Skeletal muscle satellite cell (primary cell): ENCODE measurements at regions not wholly inside any gene's neighbourhood (a gene's known extent, or its start where the extent isn't known, plus 50 kb on each side); places are given as distances from the start of the nearest gene placed in this dataset.

Source experiments
- H3K27me3 ChIP-seq: 2 replicates; pipeline ENCODE4 v1.7.0; 2013; ENCODE audit warnings: low read length; ENCODE audit not compliant: control insufficient read depth, insufficient read depth
- H3K36me3 ChIP-seq: 2 replicates; pipeline ENCODE4 v1.7.0; 2013; ENCODE audit warnings: mild to moderate bottlenecking, control low read depth, low read length; ENCODE audit not compliant: insufficient read depth
- H3K4me1 ChIP-seq: 2 replicates; pipeline ENCODE4 v1.7.0; 2013; ENCODE audit warnings: low read length; ENCODE audit not compliant: control insufficient read depth, insufficient read depth
- H3K4me2 ChIP-seq: 2 replicates; pipeline ENCODE4 v1.7.0; 2013; ENCODE audit warnings: mild to moderate bottlenecking, low read length
- H3K4me3 ChIP-seq: 2 replicates; pipeline ENCODE4 v1.7.0; 2013; ENCODE audit warnings: low read length
- H3K9ac ChIP-seq: 2 replicates; pipeline ENCODE4 v1.7.0; 2013; ENCODE audit warnings: mild to moderate bottlenecking, low read depth, low read length, moderate library complexity
- H3K9me3 ChIP-seq: replicated peaks from 2 replicates; pipeline ENCODE4 v1.7.0; 2013; ENCODE audit warnings: mild to moderate bottlenecking, control low read depth, low read length

DNA sequence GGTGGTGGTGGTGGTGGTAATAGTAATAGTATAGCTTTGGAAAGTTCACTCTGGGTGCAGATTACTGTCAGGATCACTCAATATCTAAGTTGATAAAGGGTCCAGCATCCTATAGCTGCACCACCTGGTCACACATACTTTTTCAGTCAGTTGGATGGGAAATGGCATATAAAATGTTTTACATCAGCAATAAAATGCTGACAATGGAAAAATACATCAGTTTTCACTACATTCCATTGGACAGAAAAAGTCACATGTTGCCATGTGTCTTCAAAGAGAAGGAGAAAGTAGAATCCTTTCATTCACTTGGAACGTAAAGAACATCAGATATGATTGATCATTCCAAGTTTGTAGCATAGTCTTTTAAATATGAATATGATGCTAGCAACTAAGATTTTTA lies 481.4 kb downstream of the SLITRK6 start:
- no peak overlapping the region for H3K4me3 ChIP-seq
- no peak overlapping the region for H3K4me2 ChIP-seq
- H3K9ac ChIP-seq, result no peak overlapping the region
- no peaks in the 10 kb centered on the region for H3K9me3 ChIP-seq
- no peaks in the 10 kb centered on the region for H3K27me3 ChIP-seq
- no peaks in the 10 kb centered on the region for H3K4me1 ChIP-seq
- H3K36me3 ChIP-seq, result no peaks in the 10 kb centered on the region

DNA sequence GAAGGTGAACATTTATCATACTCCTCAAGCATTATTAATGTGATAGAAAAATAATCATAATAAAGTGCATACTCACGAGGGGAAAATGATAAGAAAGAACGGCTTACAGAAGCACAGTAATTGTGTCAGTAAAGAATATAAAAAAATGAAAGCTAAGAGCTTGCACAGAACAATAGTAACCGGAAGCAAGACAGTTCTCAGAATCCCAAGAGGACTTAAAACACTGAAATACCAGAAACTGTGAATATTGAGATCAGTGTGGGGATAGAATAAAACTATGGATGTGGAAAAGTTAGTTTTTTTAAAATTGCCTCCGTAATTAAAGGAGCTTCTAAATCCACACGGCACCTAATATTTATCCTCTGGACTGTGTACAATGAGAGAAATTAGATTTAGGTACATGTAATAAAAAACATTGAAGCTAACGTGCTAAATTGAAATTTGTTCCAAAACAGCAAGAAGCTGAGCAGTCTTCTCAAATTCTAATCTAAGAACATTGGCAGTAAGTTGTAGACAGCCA lies 482.7 kb downstream of the SLITRK6 start:
- Histone ChIP-seq H3K9ac (no peak overlapping the region), H3K4me2 (no peak overlapping the region), H3K36me3 (no peaks in the 10 kb centered on the region), H3K27me3 (no peaks in the 10 kb centered on the region), H3K4me3 (no peak overlapping the region), H3K4me1 (no peaks in the 10 kb centered on the region), H3K9me3 (no peaks in the 10 kb centered on the region)

DNA sequence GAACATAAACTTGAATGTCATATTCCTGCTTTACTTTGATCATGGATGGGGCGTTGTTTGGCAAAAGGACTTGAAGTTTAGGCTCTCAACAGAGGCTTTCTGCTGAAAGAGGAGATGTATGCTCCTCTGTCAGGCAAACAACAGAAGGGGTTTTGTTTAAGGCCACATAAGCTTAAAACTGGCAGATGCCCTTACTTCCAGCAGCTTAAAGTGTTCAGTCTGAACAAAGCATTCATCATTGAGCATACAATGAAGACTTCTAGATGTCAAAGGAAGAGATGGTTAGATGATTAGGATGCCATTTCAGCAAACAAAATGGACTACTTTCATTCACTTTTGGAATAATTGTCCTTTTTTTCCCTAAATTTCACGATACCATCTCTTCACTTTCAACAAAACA lies 484.5 kb downstream of the SLITRK6 start:
- H3K27me3 ChIP-seq, result no peaks in the 10 kb centered on the region
- H3K36me3 ChIP-seq, result no peaks in the 10 kb centered on the region
- no peak overlapping the region for H3K9ac ChIP-seq
- H3K9me3 ChIP-seq, result no peaks in the 10 kb centered on the region
- no peak overlapping the region for H3K4me2 ChIP-seq
- no peaks in the 10 kb centered on the region for H3K4me1 ChIP-seq
- H3K4me3 ChIP-seq, result no peak overlapping the region

- no peak overlapping the region for H3K4me3 ChIP-seq
- no peaks in the 10 kb centered on the region for H3K36me3 ChIP-seq
- H3K9me3 ChIP-seq, result no peaks in the 10 kb centered on the region
- no peak overlapping the region for H3K9ac ChIP-seq
- no peaks in the 10 kb centered on the region for H3K4me1 ChIP-seq
- H3K4me2 ChIP-seq, result no peak overlapping the region
- no peaks in the 10 kb centered on the region for H3K27me3 ChIP-seq
Observed at GRCh38 chr13:85313761-85314503, 485.3 kb downstream of the SLITRK6 start.

DNA sequence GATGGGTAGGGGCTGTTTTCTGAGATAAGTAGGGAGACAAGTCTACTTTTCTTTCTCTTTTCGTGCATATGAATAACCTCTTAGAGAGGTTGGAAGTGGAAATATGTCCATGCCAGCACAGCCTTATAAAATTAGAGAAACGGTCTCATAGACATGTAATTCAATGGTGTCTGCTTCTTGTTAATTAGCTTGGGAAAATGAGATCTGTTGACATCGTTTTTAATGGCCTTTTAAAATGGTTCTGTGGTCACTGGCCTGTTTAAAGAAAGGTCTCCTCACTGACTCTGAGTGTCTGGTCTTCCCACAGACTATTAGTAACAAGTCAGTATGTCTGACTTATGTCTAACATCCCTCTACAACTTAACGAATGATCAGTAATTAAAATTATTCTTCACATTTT lies 487.1 kb downstream of the SLITRK6 start:
- Histone ChIP-seq H3K4me3 (no peak overlapping the region), H3K9ac (no peak overlapping the region), H3K9me3 (peaks cover 5% of the 10 kb centered on the region), H3K27me3 (no peaks in the 10 kb centered on the region), H3K4me2 (no peak overlapping the region), H3K4me1 (no peaks in the 10 kb centered on the region), H3K36me3 (no peaks in the 10 kb centered on the region)

DNA sequence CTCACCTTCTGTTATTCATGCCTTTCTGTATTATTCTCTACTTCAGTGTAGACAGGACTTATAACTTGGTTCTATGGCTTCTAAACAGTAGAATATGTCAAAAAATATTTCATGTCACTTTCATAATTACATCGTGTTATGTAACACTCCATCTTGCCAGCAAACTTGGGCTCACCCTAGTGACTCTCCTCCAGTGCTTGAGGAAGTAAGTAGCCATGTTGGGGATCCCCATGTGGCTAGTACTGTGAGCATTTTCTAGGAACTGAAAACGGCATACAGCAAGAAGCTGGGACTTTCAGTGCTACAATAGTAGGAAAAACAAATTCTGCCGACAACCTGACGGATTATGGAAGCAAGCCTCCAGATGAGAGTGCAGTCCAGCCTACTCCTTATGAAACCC lies 495.6 kb downstream of the SLITRK6 start:
- Histone ChIP-seq H3K4me2 (no peak overlapping the region), H3K9ac (no peak overlapping the region), H3K4me1 (no peaks in the 10 kb centered on the region), H3K9me3 (peaks cover 8% of the 10 kb centered on the region), H3K27me3 (no peaks in the 10 kb centered on the region), H3K4me3 (no peak overlapping the region), H3K36me3 (no peaks in the 10 kb centered on the region)

- H3K27me3 ChIP-seq, result no peaks in the 10 kb centered on the region
- H3K4me2 ChIP-seq, result no peak overlapping the region
- H3K36me3 ChIP-seq, result no peaks in the 10 kb centered on the region
- H3K9ac ChIP-seq, result no peak overlapping the region
- no peaks in the 10 kb centered on the region for H3K9me3 ChIP-seq
- H3K4me1 ChIP-seq, result no peaks in the 10 kb centered on the region
- no peak overlapping the region for H3K4me3 ChIP-seq
Observed at GRCh38 chr13:85298387-85298924, 500.8 kb downstream of the SLITRK6 start.

DNA sequence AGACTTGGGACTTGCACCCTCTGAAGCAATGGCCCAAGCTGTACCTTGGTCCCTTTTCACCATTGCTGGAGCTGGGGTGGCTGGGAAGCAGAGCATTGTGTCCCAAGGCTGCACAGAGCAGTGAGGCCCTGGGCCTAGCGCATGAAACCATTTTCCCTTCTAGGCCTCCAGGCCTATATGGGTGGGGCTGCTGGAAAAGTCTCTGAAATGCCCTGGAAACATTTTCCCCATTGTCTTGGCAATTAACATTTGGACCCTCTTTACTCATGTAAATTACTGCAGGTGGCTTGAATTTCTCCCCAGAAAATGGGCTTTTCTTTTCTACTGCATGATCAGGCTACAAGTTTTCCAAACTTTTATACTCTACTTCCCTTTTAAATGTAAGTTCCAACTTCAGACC lies 510.5 kb downstream of the SLITRK6 start:
- Histone ChIP-seq H3K9ac (no peak overlapping the region), H3K9me3 (peaks cover 4% of the 10 kb centered on the region), H3K4me2 (no peak overlapping the region), H3K27me3 (no peaks in the 10 kb centered on the region), H3K4me3 (no peak overlapping the region), H3K4me1 (no peaks in the 10 kb centered on the region), H3K36me3 (no peaks in the 10 kb centered on the region)

GRCh38 chr13:85287528-85287927 lies 511.7 kb downstream of the SLITRK6 start:
- Histone ChIP-seq H3K4me3 (no peak overlapping the region), H3K9me3 (peaks cover 4% of the 10 kb centered on the region), H3K9ac (no peak overlapping the region), H3K27me3 (no peaks in the 10 kb centered on the region), H3K4me1 (no peaks in the 10 kb centered on the region), H3K36me3 (no peaks in the 10 kb centered on the region), H3K4me2 (no peak overlapping the region)

DNA sequence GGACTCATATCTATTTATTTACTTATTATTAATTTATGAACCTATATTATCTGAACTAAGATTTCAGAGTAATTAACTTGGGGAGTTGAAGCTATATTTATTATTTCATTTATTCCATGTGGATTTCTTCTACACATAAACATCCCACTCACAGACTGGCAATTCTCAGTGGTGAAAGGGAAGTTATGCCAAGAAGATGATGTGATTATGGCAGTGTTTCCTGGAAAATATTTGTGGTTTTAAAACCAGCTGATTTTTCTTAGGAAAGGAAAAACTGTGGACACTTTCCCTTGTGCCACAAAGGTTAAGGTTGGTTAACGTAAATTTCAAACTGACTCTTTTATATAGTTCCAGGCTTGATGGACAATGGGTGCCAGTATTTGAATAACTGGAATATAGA lies 513.1 kb downstream of the SLITRK6 start:
- Histone ChIP-seq H3K36me3 (no peaks in the 10 kb centered on the region), H3K4me1 (no peaks in the 10 kb centered on the region), H3K4me2 (no peak overlapping the region), H3K9me3 (peaks cover 4% of the 10 kb centered on the region), H3K4me3 (no peak overlapping the region), H3K27me3 (no peaks in the 10 kb centered on the region), H3K9ac (no peak overlapping the region)

DNA sequence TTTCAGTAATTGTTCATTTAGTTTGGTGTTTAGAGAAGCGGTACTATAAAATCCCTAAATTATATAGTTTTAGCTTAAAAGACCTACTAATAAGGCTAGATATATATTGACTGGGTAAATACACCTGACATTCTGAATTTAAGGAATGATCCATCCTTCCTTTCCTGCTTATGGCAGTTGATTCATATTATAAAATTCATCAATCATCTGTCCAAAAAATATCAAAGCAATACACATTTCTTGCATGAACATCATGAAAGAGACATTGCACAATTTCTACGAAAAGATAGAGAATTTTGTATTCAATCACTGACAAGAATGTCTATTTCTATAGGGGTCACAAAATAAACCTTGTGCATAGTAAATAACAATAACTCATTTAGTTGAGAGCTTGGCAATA lies 514.9 kb downstream of the SLITRK6 start:
- no peaks in the 10 kb centered on the region for H3K27me3 ChIP-seq
- H3K4me3 ChIP-seq, result no peak overlapping the region
- H3K9ac ChIP-seq, result no peak overlapping the region
- H3K36me3 ChIP-seq, result no peaks in the 10 kb centered on the region
- H3K4me1 ChIP-seq, result no peaks in the 10 kb centered on the region
- H3K4me2 ChIP-seq, result no peak overlapping the region
- peaks cover 3% of the 10 kb centered on the region for H3K9me3 ChIP-seq

- H3K4me1 ChIP-seq, result no peaks in the 10 kb centered on the region
- no peak overlapping the region for H3K4me2 ChIP-seq
- H3K36me3 ChIP-seq, result no peaks in the 10 kb centered on the region
- H3K9ac ChIP-seq, result no peak overlapping the region
- no peak overlapping the region for H3K4me3 ChIP-seq
- no peaks in the 10 kb centered on the region for H3K9me3 ChIP-seq
- no peaks in the 10 kb centered on the region for H3K27me3 ChIP-seq
Observed at GRCh38 chr13:85283408-85283807, 515.8 kb downstream of the SLITRK6 start.
